ENCODE measurements at regions not wholly inside any gene's neighbourhood (a gene's known extent, or its start where the extent isn't known, plus 50 kb on each side); places are given as distances from the start of the nearest gene placed in this dataset.

DNA sequence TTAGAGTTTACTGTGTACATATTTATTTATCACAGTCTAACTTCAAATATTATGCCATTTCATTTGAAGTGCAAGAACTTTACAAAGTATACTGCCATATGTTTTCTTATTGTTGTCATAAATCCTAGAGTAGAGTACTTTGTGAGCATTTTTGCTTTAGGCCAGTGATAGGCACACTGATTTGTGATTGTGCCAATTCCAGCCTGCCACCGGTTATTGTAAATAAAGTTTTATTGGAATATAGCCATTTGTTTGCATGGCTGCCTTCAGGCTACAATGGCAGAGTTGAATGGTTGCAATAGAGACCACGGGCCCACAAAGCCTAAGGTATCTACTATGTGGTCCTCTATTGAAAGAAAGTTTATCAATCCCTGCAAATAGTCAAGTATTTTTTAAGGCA, 175.8 kb upstream of the GALNT2 start:
- TF ChIP-seq CTCF (IDR thresholded peaks at IDR 0.05; ENCODE audit: low read depth, low read length) (no peak), EZH2phosphoT487 (IDR thresholded peaks at IDR 0.05; ENCODE audit: low read depth) (no peak)

All from OCI-LY3 (cell line).